Activated effector memory CD4-positive, alpha-beta T cell treated with Interleukin-2 at 50 U/mL for 16 hours (primary cell): ENCODE measurements at regions not wholly inside any gene's neighbourhood (a gene's known extent, or its start where the extent isn't known, plus 50 kb on each side); places are given as distances from the start of the nearest gene placed in this dataset.

Experiments
- DNase-seq: peaks from one replicate; pipeline ENCODE4 v3.0.0-alpha.2; 2020

DNA sequence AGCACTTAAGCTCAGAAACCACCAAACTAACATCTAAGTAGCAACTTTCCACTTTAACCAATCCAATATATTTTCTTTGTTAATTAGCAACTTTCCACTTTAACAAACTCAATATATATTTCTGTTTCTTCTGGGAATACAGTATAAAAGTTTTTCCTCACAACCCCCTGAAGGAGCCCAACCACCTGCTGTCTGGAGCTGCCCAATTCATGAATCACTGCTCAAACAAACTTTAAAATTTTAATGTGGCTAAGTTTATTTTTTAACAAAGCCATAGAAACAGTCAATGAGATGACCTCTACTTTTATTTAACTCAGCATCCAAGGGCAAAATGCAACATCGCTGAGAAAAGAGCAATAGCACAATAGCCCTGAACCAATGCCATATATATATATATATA is 500.1 kb downstream of the EPM2A start:
- DNase-seq: no peak

DNA sequence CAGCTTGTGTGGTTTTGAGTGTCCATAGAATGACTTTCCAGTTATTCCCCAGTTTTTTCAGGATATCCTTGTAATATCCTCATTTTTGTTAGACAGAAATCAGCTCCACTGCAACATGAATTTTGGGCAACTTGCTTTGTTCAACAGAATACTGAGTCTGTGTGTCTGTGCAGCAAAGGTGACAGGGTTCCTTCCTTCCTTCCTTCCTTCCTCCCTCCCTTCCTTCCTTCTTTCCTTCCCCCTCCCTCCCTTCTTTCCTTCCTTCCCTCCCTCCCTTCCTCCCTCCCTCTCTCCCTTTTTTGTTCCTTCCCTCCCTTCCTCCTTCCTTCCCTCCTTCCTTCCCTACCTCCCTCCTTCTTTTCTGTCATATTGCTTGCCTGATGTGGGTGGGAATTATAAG is 496.5 kb downstream of the EPM2A start:
- no peak for DNase-seq

DNA sequence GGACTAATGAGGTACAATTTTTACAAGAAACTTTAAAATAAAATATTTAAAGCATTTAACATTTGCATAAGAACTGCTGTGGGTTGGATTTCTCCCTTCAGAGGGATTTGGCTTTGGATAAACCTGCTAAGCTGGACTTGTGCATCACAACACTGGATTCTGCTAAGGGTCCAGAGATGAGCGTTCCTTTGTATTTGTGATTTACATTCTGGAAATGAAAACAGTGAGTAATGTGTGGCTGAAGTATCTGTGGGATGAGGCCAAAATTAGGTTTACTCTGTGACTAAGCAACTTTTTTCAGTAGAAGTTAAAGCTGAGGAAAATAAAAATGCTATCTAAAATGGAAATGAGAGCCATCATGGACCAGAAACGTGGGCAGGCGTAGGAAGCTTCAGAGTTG is 494.3 kb downstream of the EPM2A start:
- no peak for DNase-seq

DNA sequence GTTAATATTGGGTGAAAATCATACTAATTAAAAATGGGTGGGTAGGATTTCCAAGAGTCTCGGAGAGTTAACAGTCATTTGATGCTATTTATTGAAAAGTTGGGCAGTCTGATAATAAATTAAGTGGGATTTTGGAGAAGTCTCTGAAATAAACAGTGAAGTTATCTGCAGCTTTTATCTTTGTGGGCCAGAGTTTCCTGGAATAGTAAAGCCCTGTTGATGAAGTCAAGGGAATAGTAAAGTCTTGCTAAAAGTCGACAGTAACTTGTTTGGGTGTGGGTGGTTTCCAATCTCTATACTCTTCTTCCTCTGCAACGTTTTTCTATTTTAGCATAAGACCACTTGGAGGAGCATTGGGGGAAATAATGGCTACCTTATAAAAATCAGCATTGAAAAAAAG is 493.6 kb downstream of the EPM2A start:
- DNase-seq: no peak

- no peak for DNase-seq
Observed at GRCh38 chr6:145244349-145245100, 490.8 kb downstream of the EPM2A start.

GRCh38 chr6:145245119-145245518 is 490.2 kb downstream of the EPM2A start:
- DNase-seq: no peak

- DNase-seq: no peak
Observed at GRCh38 chr6:145247692-145248419, 487.5 kb downstream of the EPM2A start.

GRCh38 chr6:145250436-145250835 is 484.9 kb downstream of the EPM2A start:
- DNase-seq: no peak

DNA sequence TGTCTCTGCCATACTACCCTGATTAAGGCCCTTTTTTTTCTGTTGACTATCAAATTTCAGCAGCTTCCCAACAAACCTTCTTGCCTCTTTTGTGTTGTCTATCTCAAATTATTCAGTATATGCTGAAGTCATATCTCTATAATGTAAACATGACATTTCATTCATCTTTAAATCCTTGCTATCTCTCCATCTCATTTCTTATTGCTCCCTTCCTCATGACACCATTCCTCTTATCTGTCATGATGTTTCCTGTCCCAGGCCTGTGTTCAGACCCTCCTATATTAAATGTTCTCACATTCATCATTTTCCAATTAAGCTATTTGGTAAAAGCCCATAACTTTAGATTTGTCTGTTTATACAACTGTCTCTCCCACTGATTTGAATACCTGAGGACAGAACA is 482.6 kb downstream of the EPM2A start:
- no peak for DNase-seq

GRCh38 chr6:145254649-145255401 is 480.5 kb downstream of the EPM2A start:
- DNase-seq: no peak

GRCh38 chr6:145257704-145258103 is 477.6 kb downstream of the EPM2A start:
- no peak for DNase-seq

DNA sequence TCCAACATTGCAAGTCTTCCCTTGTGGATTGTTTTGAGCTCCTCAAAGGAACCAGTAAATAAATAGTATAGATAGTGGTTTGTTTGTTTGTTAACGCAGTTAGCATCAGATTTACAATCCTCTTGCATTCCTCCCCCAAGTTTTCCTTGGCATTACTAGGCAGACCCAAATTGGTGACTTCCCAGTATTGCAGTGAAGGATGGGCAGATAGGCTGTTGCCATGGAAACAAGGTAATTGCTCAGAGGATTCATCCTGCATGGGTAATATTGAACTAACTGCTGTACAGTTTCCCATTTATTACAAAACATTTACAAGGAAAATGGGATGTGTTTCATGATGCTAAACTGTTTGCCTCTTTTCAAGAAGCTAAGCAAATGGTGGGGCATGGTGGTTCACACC is 477.2 kb downstream of the EPM2A start:
- no peak for DNase-seq

DNA sequence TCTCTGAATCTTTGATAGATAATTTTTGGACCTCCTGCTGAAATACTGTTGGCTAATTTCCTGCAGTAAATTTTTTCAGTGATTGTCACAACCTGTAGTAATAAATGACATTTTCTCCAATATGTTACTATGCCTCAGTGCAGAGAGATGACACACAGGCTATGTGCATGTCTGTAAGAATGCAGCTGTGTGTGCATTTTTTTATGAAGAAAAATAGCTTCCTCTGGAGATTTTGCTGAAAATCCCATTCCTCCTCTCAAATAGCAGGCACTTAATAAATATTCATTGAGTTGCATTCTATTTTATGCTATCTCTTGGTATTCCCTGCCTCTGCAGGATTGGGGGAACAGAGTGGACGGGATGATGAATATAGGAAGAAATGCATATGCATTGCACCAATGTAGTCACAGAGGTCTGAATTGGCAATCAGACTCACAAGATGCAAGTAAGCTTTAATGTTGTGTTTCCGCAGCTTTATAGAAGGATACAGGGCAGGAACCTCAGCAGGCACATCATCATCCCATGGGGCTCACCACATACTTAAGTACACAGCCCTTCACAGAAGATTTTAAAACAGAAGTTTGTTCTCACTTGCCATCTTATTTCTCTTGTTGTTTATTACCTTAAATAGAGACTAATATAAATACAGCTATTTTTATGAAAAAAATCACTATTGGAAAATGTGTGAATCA is 474.7 kb downstream of the EPM2A start:
- DNase-seq: no peak

GRCh38 chr6:145261758-145262157 is 473.6 kb downstream of the EPM2A start:
- no peak for DNase-seq

DNA sequence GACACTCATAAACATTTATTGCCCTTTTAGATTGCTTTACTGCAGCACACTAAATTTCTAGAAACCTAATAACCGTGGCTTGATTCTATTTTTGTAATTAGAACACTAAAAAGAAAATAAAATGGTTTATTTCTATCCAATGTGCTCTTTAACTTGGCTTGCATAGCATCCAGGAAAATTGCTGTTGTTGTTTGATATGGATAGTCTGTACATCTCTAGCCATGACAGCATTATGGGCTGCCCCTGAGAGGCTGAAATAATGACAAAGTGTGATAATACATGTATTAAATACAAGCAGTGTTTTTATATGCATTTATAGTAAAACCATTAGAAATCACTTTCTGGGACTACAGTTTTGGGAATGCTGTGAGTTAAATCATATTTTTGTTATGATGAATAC is 472.5 kb downstream of the EPM2A start:
- no peak for DNase-seq

DNA sequence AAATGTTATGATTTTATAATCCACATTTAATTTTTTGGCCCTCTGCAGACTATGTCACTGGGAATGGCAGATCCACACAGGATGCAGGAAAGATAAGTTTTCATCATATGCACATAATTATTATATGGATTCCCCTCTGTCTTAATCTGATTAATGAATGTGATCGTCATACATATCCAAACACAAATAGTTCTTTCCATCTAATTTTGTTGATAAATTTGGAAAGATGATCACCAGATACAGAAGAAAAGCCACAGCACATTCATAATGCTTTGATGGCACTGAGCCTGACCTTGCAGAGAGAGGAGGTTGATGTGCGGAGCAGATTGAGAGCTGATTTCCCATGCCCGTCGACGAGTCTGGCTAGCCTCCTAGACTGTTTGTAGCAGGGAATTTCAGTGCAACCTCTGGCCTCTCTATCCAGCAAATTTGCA is 471.5 kb downstream of the EPM2A start:
- DNase-seq: no peak

DNA sequence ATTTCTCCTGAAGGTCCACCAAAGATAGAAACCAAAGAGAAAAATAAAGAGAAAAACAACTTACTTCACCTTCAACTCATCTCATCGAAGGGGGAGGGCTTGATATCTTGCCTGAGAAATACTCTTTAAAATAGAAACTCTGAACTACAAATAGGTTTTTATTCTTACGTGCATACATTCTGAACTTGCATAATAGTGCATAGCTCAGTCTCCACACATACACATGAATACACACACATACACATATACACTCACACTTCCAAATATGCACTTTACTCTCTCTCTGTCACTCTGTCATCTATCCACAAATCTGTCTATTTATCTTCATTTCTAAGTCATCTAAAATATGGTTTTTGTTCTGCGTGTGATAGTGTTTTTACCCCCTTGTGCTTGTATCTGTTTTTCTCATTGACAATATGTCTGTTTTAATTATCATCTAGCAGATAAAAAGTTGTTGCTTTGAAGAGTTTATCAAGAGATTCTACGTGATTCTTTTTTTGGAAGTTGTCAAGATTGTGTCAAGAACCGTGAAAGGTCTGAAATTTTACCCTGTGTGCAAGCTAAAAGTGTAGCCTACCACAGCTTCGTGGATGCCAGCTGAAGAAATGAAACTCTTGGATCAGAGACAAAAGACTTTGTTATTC is 468.8 kb downstream of the EPM2A start:
- no peak for DNase-seq

GRCh38 chr6:145267076-145267867 is 468.0 kb downstream of the EPM2A start:
- no peak for DNase-seq

DNA sequence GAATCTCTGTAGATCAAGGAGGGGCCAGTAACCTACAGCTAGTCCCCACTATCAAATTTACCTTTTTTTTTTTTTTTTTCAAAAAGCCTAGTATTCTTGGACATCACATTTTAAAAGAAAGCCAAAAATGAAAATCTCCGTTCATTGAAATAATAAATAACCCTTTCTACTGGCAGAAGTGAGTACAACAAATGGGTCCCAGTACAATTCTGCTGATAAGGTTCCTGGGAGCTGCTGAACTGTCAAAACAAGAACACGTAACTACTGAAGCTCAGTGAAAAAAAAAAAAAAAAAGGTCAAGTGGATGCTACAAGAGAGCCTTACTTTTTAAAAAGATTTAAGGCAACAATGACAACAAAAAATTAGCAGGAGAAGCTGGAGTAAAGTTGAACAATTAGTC is 464.9 kb downstream of the EPM2A start:
- DNase-seq: no peak

GRCh38 chr6:145271040-145271439 is 464.3 kb downstream of the EPM2A start:
- no peak for DNase-seq

DNA sequence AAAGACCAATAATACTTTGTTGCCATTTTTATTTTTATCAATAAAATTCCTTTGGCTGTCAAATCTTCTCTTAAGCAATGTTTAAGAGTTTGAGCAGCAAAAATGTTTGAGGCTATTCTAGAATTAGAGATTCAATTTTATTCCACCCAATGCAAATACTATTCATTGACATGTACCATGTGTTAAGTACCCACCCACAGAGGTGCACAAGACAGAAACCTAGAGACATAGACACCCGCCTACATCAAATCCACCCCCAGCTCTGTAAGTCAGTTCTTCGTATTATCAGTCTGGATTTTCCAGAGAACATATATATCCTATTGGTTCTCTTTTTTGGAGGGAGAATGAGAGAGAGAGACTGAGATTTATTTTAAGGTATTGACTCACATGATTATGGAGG is 463.7 kb downstream of the EPM2A start:
- no peak for DNase-seq

DNA sequence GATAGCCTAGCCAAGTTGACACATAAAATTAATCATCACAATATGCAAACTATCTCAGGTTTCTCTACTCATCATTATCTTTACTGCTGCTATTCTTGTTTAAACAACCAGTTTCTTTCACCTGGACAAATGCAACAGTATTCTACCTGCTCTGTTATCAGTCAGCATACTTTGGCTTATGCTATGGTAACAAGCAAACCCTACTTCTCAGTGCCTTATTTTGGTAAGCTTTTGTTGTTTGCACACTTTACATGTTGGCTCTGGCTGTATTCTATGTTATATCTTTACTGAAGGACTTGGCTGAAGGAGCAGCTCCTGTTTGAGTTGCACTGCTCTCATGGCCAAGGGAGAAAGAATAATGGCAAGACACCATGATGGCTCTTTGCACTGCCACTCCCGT is 463.1 kb downstream of the EPM2A start:
- no peak for DNase-seq
